Neuron (in vitro differentiated cells): ENCODE measurements at regions not wholly inside any gene's neighbourhood (a gene's known extent, or its start where the extent isn't known, plus 50 kb on each side); places are given as distances from the start of the nearest gene placed in this dataset.
"Not testable (repeated sequence)": the region's sequence is repeated elsewhere in the genome, so short reads cannot be mapped to it uniquely, and the experiment has no call there.

ENCODE experiments used
- H2AFZ ChIP-seq: one replicate; pipeline ENCODE4 v1.6.1; 2013; ENCODE audit warnings: low read depth, mild to moderate bottlenecking, inconsistent platforms, low read length, moderate library complexity
- H3K27me3 ChIP-seq: one replicate; pipeline ENCODE4 v1.6.1; 2013; ENCODE audit warnings: low read length; ENCODE audit not compliant: insufficient read depth
- H3K36me3 ChIP-seq: one replicate; pipeline ENCODE4 v1.6.1; 2013; ENCODE audit warnings: low read length; ENCODE audit not compliant: insufficient read depth
- H3K4me1 ChIP-seq: one replicate; pipeline ENCODE4 v1.6.1; 2013; ENCODE audit warnings: low read length; ENCODE audit not compliant: insufficient read depth
- H3K4me3 ChIP-seq: 2 replicates; pipeline ENCODE4 v1.5.1; 2013; ENCODE audit warnings: mild to moderate bottlenecking, low read length, moderate library complexity
- H3K9me3 ChIP-seq: one replicate; pipeline ENCODE4 v1.6.1; 2013; ENCODE audit warnings: low read length

GRCh38 chr10:57679916-57680315 is 587.8 kb downstream of the IPMK start:
- no peaks in the 10 kb centered on the region for H3K27me3 ChIP-seq
- no peak overlapping the region for H2AFZ ChIP-seq
- H3K4me1 ChIP-seq = no peaks in the 10 kb centered on the region
- H3K4me3 ChIP-seq = no peak overlapping the region
- H3K9me3 ChIP-seq = no peaks in the 10 kb centered on the region
- no peaks in the 10 kb centered on the region for H3K36me3 ChIP-seq

GRCh38 chr10:57675125-57675524 is 592.6 kb downstream of the IPMK start:
- no peaks in the 10 kb centered on the region for H3K4me1 ChIP-seq
- H3K27me3 ChIP-seq = no peaks in the 10 kb centered on the region

DNA sequence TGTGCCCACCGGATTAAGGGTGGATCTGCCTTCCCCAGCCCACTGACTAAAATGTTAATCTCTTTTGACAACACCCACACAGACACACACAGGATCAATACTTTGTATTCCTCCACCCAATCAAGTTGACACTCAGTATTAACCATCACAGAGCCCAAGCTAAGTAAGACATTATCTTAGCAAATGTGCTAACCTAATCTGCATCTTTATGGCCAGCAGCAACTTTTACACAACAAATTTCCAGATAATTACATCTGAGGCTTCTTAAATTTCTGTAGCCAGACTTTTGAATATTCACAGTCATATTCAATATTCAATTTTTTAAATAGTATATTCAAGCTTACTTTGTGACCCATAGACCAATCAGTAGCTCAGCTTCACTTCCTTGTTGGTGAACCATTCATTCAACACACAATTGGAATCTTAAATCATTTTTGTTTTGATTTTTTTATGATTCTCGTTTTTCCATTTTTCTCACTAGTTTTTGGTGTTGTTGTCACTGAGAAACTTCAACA is 594.2 kb downstream of the IPMK start:
- H3K4me1 ChIP-seq = no peaks in the 10 kb centered on the region

More at GRCh38 chr10:57675125-57675524, 592.6 kb downstream of the IPMK start:
- H2AFZ ChIP-seq = no peak overlapping the region
- H3K4me3 ChIP-seq = no peak overlapping the region
- H3K36me3 ChIP-seq = no peaks in the 10 kb centered on the region
- H3K9me3 ChIP-seq = no peaks in the 10 kb centered on the region

DNA sequence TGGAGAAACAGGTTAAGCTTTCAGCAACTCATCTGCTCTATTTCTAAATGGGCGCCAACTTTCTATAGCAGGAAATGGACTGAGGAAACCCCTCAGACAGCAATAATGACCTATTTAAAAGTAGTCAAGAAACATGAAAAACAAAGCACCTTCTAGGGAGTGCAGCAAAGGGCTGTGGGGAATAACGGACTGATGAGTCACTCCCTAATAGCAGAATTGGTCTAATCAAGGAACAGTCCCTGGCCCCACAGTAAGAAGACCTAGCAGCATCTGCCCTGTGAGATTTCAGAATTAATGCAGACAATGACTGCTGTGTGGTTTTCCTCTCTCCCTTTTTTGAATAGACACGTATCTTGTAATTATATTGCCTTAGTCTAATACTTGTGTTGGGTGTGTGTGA is 602.9 kb downstream of the IPMK start:
- H2AFZ ChIP-seq = no peak overlapping the region
- no peaks in the 10 kb centered on the region for H3K27me3 ChIP-seq
- no peaks in the 10 kb centered on the region for H3K36me3 ChIP-seq
- H3K9me3 ChIP-seq = no peaks in the 10 kb centered on the region
- no peaks in the 10 kb centered on the region for H3K4me1 ChIP-seq
- H3K4me3 ChIP-seq = no peak overlapping the region

More for the DNA sequence above, 594.2 kb downstream of the IPMK start:
- Histone ChIP-seq H2AFZ (no peak overlapping the region), H3K9me3 (no peaks in the 10 kb centered on the region), H3K27me3 (no peaks in the 10 kb centered on the region), H3K36me3 (no peaks in the 10 kb centered on the region), H3K4me3 (no peak overlapping the region)

- Histone ChIP-seq H3K4me1 (no peaks in the 10 kb centered on the region), H2AFZ (no peak overlapping the region), H3K27me3 (no peaks in the 10 kb centered on the region), H3K9me3 (no peaks in the 10 kb centered on the region), H3K4me3 (no peak overlapping the region), H3K36me3 (no peaks in the 10 kb centered on the region)
Observed at GRCh38 chr10:57663401-57663800, 604.3 kb downstream of the IPMK start.

- Histone ChIP-seq H2AFZ (no peak overlapping the region), H3K9me3 (no peaks in the 10 kb centered on the region), H3K36me3 (no peaks in the 10 kb centered on the region), H3K4me1 (no peaks in the 10 kb centered on the region), H3K27me3 (no peaks in the 10 kb centered on the region), H3K4me3 (no peak overlapping the region)
Observed at GRCh38 chr10:57661206-57661605, 606.5 kb downstream of the IPMK start.

GRCh38 chr10:57657164-57657765 is 610.4 kb downstream of the IPMK start:
- H3K9me3 ChIP-seq = no peaks in the 10 kb centered on the region
- H2AFZ ChIP-seq = no peak overlapping the region
- no peaks in the 10 kb centered on the region for H3K27me3 ChIP-seq
- no peak overlapping the region for H3K4me3 ChIP-seq
- H3K36me3 ChIP-seq = no peaks in the 10 kb centered on the region
- H3K4me1 ChIP-seq = no peaks in the 10 kb centered on the region

DNA sequence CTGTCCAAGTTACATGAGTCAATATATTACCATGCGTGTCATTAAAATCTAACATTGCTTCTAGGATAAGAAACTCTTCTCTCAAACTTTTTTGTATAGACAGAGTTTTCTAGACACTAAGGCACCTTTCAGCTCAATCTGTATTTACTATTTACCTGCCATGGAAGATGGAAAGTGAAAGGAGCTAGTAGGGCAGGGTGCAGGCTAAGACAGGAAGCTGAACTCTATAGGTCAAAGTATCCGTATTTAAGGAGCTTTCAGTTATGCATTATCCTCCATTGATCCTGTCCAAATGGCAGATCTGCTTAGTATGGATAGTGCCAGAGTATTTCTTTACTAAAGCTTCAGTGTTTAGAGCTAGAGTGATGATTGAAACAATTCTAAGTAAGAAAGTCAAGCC is 612.8 kb downstream of the IPMK start:
- H3K4me3 ChIP-seq = no peak overlapping the region
- no peak overlapping the region for H2AFZ ChIP-seq
- H3K36me3 ChIP-seq = no peaks in the 10 kb centered on the region
- no peaks in the 10 kb centered on the region for H3K9me3 ChIP-seq
- H3K27me3 ChIP-seq = no peaks in the 10 kb centered on the region
- no peaks in the 10 kb centered on the region for H3K4me1 ChIP-seq

DNA sequence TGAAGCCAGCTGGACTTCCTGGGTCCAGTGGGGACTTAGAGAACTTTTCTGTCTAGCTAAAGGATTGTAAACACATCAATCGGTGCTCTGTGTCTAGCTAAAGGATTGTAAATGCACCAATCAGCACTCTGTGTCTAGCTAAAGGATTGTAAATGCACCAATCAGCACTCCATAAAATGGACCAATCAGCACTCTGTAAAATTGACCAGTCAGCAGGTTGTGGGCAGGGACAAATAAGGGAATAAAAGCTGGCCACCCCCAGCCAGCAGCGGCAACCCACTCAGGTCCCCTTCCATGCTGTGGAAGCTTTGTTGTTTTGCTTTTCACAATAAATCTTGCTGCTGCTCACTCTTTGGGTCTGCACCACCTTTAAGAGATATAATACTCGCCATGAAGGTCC is 622.6 kb downstream of the IPMK start:
- not testable (repeated sequence) for H2AFZ ChIP-seq, H3K4me3 ChIP-seq, H3K36me3 ChIP-seq, H3K9me3 ChIP-seq, H3K4me1 ChIP-seq, H3K27me3 ChIP-seq

DNA sequence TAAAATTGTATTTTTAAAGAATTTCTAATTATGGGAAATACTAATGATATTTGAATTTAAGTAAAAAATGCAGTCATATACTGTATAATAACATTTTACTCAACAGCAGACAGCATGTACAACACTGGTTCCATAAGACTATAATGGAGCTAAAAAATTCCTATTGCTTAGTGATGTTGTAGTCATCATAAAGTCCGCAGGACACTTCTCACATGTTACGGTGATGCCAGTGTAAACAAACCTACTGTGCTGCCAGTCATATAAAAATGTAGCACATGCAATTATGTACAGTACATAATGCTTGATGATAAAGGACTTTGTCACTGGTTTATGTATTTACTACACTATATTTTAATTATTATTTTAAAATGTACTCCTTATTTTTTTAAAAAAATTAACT is 629.3 kb downstream of the IPMK start:
- Histone ChIP-seq H3K36me3 (no peaks in the 10 kb centered on the region), H3K27me3 (no peaks in the 10 kb centered on the region), H3K4me3 (no peak overlapping the region), H3K9me3 (no peaks in the 10 kb centered on the region), H2AFZ (no peak overlapping the region), H3K4me1 (no peaks in the 10 kb centered on the region)

GRCh38 chr10:57628592-57629284 is 639.0 kb downstream of the IPMK start:
- Histone ChIP-seq H3K9me3 (no peaks in the 10 kb centered on the region), H3K4me1 (peaks cover 8% of the 10 kb centered on the region), H2AFZ (no peak overlapping the region), H3K36me3 (no peaks in the 10 kb centered on the region), H3K27me3 (no peaks in the 10 kb centered on the region), H3K4me3 (no peak overlapping the region)

- Histone ChIP-seq H3K36me3 (no peaks in the 10 kb centered on the region), H3K27me3 (no peaks in the 10 kb centered on the region), H3K9me3 (no peaks in the 10 kb centered on the region), H3K4me3 (no peak overlapping the region), H3K4me1 (peaks cover 8% of the 10 kb centered on the region), H2AFZ (no peak overlapping the region)
Observed at GRCh38 chr10:57627642-57628178, 640.0 kb downstream of the IPMK start.

GRCh38 chr10:57624856-57625592 is 642.7 kb downstream of the IPMK start:
- peaks cover 8% of the 10 kb centered on the region for H3K4me1 ChIP-seq
- H3K27me3 ChIP-seq = no peaks in the 10 kb centered on the region
- no peak overlapping the region for H2AFZ ChIP-seq
- H3K36me3 ChIP-seq = no peaks in the 10 kb centered on the region
- no peak overlapping the region for H3K4me3 ChIP-seq
- H3K9me3 ChIP-seq = no peaks in the 10 kb centered on the region
